Large intestine (tissue), 3 donors: ENCODE measurements at regions not wholly inside any gene's neighbourhood (a gene's known extent, or its start where the extent isn't known, plus 50 kb on each side); places are given as distances from the start of the nearest gene placed in this dataset.

Source experiments
- DNase-seq, 2 donors: peaks; one replicate each; pipeline versions ENCODE4 v3.0.0 to v3.0.0-alpha.2; 2013
- H3K27ac ChIP-seq: one replicate; pipeline ENCODE4 v1.5.1; 2013; ENCODE audit warnings: low read length
- H3K27me3 ChIP-seq: 2 replicates; pipeline ENCODE4 v1.6.1; 2013; ENCODE audit warnings: low read length; ENCODE audit not compliant: control insufficient read depth, insufficient read depth
- H3K36me3 ChIP-seq: 2 replicates; pipeline ENCODE4 v1.6.1; 2013; ENCODE audit warnings: low read length; ENCODE audit not compliant: control insufficient read depth, insufficient read depth
- H3K4me1 ChIP-seq: one replicate; pipeline ENCODE4 v1.6.1; 2013; ENCODE audit warnings: low read length; ENCODE audit not compliant: control insufficient read depth, insufficient read depth
- H3K4me3 ChIP-seq: one replicate; pipeline ENCODE4 v1.5.1; 2013; ENCODE audit warnings: low read length
- H3K9me3 ChIP-seq: one replicate; pipeline ENCODE4 v1.6.1; 2013; ENCODE audit warnings: mild to moderate bottlenecking, low read depth, low read length, moderate library complexity; ENCODE audit not compliant: control insufficient read depth
- WGBS: methylation state at CpG from one replicate; pipeline ENCODE4 v1.1.5; 2013; ENCODE audit warnings: low lambda C conversion rate; ENCODE audit not compliant: insufficient coverage; 5-methylcytosine and 5-hydroxymethylcytosine counted together

DNA sequence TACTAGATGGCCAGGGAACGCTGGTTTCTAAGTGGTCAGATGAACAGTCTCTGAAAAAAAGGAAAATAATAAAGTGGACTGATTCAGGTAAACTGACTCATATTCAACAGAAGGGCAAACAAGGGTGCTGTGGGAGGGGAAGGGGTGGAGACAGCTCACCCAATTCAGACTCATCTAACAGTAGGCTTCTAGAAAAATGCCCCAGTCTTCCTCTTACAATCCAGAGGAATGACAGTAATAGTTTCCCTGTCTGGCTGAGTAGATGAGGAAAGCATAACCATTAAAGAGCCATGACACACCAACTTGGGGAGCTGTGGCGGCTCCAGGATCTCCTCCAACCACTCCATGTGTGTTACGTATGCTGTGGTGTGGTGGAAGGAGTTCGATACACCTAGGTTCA lies 231.4 kb upstream of the UMPS start:
- no peaks in the 10 kb centered on the region for H3K9me3 ChIP-seq
- no peak overlapping the region for H3K4me3 ChIP-seq
- DNase-seq, result no peak
- no peak overlapping the region for H3K27ac ChIP-seq
- no CpG with 5 or more reads among the region's 4 CpGs for WGBS
- H3K4me1 ChIP-seq, result no peaks in the 10 kb centered on the region
- H3K27me3 ChIP-seq, result no peaks in the 10 kb centered on the region
- H3K36me3 ChIP-seq, result no peaks in the 10 kb centered on the region

DNA sequence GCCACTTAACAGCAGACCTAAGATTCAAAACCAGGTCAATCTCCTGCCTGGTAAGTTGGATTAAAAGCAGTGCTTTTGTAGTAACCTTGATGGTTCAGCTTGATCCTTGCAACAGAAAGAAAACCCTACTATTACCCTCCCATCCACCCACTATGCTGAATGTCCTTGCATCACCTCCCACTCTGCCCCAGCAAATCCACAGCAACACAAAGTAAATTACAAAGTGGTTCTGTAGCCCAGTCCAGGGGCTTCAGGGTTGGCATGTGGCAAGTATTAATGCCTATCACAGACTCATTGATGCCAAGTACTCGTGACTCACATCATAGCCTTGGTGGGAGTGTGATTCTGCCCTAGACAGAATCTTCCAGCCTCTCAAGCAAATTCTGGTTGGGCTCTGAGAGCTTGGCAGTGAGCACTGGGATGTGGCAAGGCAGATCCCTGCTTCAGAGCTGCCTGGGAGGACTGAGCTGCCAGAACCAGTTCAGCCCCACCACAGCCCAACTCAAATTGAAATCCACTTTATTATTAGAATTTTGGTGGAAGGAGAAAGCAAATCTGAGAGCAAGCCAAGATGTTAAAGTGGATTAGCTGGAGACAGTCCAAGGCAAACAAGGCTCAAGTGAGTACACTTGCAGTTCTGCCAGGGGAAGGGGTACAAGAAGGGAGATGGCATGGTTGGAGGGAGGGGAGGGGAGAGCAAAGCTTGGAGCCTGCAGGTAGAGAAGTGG lies 225.8 kb upstream of the UMPS start:
- Histone ChIP-seq H3K4me3 (no peak overlapping the region), H3K4me1 (no peaks in the 10 kb centered on the region), H3K36me3 (no peaks in the 10 kb centered on the region), H3K9me3 (no peaks in the 10 kb centered on the region), H3K27ac (no peak overlapping the region), H3K27me3 (no peaks in the 10 kb centered on the region)
- no CpG with 5 or more reads among the region's 1 CpG for WGBS
- no peak for DNase-seq

DNA sequence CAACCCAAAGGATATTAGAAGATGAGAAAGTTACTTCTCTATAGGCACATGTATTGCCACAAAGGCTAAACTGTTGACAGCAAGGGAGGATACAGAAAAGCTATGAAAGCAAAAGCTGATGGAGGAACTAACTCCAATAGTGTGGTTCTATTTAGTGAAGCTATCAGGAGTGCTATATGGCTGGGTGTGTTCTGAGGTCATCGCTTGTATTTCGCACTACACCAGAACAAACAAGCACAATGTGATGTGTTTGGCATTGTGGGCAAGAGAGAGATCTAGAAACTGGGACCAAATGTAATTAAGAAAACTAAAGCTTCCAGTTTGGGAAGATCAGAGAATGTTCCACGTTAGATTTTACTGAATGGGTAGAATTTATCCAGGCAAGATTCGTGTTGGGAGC lies 220.4 kb upstream of the UMPS start:
- no peaks in the 10 kb centered on the region for H3K27me3 ChIP-seq
- H3K27ac ChIP-seq, result no peak overlapping the region
- H3K4me3 ChIP-seq, result no peak overlapping the region
- H3K9me3 ChIP-seq, result no peaks in the 10 kb centered on the region
- no peaks in the 10 kb centered on the region for H3K36me3 ChIP-seq
- no peaks in the 10 kb centered on the region for H3K4me1 ChIP-seq
- no peak for DNase-seq
- WGBS, result 93% methylated on average over 4 of the region's 4 CpGs

DNA sequence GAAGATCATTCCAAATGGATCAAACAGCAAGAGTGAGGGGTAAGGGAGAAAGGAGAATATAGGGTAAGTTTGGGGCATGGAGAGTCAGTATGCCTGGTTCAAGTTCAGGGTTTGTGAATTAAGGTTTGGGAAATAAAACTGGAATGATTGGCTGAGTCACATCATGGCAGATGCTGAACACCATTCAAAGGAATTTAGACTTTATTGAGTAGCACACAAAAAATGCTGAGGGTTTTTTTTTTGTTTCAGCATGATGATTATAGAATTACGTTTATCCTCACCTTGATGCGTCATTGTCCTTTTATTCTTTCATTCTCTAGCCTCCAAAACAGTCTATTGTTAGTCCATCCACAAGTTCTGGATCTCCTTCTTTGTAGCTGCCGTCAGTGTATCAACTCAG lies 220.0 kb upstream of the UMPS start:
- H3K36me3 ChIP-seq, result no peaks in the 10 kb centered on the region
- H3K27ac ChIP-seq, result no peak overlapping the region
- H3K27me3 ChIP-seq, result no peaks in the 10 kb centered on the region
- DNase-seq, result no peak
- no peak overlapping the region for H3K4me3 ChIP-seq
- no peaks in the 10 kb centered on the region for H3K4me1 ChIP-seq
- no peaks in the 10 kb centered on the region for H3K9me3 ChIP-seq
- WGBS, result 100% methylated on average over 3 of the region's 3 CpGs

DNA sequence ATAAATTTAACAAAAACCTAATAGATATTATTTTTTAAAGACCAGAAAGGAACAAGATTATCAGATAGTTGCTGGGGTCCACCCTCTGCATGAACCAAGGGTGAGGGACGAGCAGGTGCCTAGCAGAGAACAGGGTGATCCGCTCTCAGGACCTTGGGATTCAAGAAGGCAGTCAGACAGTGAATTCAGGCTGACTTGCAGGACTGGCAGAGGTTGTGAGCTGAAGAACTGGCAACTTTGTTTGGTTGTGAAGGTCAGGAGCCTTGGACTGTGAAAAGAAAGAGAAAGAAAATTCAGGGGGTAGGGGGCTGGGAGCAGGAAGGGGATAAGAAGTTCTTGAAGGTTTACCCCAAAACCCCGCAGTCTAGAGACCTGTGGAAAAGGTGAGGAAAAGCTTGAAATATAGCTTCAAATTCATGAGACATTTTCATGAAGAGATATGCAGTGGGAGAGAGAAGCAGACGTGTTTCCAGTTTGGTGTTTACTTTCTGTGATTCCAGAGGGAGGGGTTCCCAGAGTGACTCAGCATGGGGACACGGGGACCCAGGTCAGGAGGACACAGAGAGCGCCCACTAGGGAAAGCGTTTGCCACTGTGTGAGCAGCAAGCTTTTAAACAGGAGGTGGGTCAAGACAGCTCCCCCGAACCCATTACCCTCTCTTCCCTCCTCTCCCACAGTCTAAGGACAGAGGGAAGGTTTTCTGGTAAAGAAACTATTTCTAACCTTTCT lies 217.2 kb upstream of the UMPS start:
- Histone ChIP-seq H3K9me3 (no peaks in the 10 kb centered on the region), H3K4me3 (no peak overlapping the region), H3K27ac (no peak overlapping the region), H3K27me3 (no peaks in the 10 kb centered on the region), H3K36me3 (no peaks in the 10 kb centered on the region), H3K4me1 (no peaks in the 10 kb centered on the region)
- no CpG with 5 or more reads among the region's 8 CpGs for WGBS
- DNase-seq, result peak; percentile 7 to 55

DNA sequence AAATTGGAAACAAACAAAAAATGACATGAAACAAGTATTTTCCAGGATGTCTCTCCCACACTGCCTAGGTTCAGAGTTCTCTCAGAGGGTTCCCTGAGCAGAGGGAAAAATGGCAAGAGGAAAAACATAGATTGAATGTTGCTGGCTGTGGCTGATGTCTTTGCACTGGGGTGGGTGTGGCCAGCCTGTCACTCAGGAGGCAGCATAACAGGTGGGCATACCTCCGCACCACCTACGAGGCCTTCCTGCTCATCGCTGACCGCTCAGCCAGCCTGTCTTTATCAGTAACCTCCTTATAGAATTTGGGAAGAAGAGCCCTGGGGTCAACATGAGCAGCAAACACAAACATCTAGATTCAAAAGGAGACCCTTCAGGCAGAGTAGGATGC lies 216.6 kb upstream of the UMPS start:
- Histone ChIP-seq H3K36me3 (no peaks in the 10 kb centered on the region), H3K4me1 (no peaks in the 10 kb centered on the region), H3K27ac (no peak overlapping the region), H3K27me3 (no peaks in the 10 kb centered on the region), H3K9me3 (no peaks in the 10 kb centered on the region), H3K4me3 (no peak overlapping the region)
- no CpG with 5 or more reads among the region's 4 CpGs for WGBS
- no peak for DNase-seq

DNA sequence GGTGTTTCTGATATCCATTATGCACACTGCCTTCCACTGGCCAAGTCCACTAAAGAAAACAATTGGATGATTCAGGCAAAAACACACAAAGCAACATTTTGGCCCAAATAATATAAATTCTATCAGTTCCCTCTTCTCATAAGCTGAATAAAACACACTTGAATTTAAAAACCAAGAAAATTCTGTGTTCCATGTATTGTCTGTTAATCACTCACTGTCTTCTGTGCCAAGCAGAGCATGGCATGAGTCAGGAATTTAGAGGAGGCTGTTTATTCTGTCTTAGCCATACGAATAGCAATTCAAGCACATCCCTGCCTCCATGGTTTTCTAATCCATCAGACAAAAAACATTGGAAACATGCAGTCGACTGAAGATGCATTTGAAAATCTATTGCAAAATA lies 215.6 kb upstream of the UMPS start:
- no peak for DNase-seq
- 73% methylated on average over 2 of the region's 2 CpGs for WGBS
- Histone ChIP-seq H3K27ac (no peak overlapping the region), H3K36me3 (no peaks in the 10 kb centered on the region), H3K4me3 (no peak overlapping the region), H3K4me1 (no peaks in the 10 kb centered on the region), H3K9me3 (no peaks in the 10 kb centered on the region), H3K27me3 (no peaks in the 10 kb centered on the region)

DNA sequence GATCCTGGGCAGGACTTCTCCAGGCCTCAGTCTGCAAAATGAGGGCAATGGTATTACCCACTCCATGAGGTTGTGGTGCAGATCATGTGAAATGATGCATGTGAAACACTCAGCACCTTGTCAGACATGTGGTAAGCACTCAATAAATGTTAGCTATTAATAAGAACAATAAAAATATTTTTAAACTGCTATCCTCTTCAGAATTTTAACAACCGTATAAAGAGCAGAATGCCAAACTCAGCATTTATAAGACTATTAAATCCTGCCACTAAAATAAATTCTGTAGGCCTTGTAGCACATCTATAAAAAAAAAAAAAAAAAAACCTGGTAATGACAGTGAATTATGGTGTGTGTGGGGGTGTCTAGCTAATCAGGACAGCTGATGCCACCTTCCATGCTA lies 213.9 kb upstream of the UMPS start:
- Histone ChIP-seq H3K27ac (no peak overlapping the region), H3K27me3 (no peaks in the 10 kb centered on the region), H3K4me3 (no peak overlapping the region), H3K9me3 (no peaks in the 10 kb centered on the region), H3K36me3 (no peaks in the 10 kb centered on the region), H3K4me1 (no peaks in the 10 kb centered on the region)
- WGBS, result 86% methylated on average over 1 of the region's 1 CpG
- no peak for DNase-seq

DNA sequence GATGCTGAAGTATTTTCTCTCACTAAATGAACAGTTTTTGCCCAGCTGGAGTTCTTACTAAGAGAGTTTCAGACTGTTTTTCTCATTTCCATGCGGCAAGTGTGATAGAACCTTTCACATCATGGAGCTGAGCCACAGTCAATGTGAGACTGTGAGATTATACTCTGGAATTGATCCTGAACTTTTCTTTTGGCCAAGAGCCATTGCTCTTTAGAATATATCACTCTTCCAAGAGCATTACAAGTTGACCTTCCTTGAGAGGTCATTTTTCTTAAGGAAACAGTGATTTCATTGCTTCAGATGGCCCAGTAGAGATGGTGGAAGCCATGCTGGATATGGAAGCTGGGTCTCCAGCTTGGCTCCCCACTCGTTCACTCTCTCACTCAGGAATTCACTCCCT lies 212.9 kb upstream of the UMPS start:
- Histone ChIP-seq H3K4me1 (no peaks in the 10 kb centered on the region), H3K27me3 (no peaks in the 10 kb centered on the region), H3K36me3 (no peaks in the 10 kb centered on the region), H3K27ac (no peak overlapping the region), H3K4me3 (no peak overlapping the region), H3K9me3 (no peaks in the 10 kb centered on the region)
- DNase-seq, result no peak
- no CpG with 5 or more reads among the region's 2 CpGs for WGBS

DNA sequence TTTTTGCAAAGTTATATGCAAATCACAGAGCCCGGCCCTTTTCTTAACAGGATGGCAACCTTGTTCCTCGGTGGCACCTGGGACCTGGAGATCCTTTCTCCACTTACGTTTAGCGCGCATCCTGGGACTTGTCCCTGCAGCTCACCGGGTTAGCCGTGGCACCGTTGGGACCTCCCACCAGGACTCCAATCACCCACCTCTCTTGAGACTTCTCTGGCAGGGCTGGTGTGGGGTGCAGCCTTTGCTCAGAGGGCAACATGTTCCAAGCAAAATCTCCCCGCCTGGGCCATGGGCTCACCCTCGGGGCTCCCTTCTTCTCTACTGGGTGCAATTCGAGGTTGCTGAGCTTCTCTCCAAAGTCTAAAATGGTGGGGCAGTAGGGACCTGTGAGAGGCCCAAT lies 211.9 kb upstream of the UMPS start:
- Histone ChIP-seq H3K36me3 (no peaks in the 10 kb centered on the region), H3K9me3 (no peaks in the 10 kb centered on the region), H3K4me1 (no peaks in the 10 kb centered on the region), H3K27me3 (no peaks in the 10 kb centered on the region), H3K27ac (no peak overlapping the region), H3K4me3 (no peak overlapping the region)
- no peak for DNase-seq
- no CpG with 5 or more reads among the region's 11 CpGs for WGBS
